ENCODE measurements at regions not wholly inside any gene's neighbourhood (a gene's known extent, or its start where the extent isn't known, plus 50 kb on each side); places are given as distances from the start of the nearest gene placed in this dataset.

GRCh38 chr2:41878716-41879234 is 169.0 kb upstream of the PKDCC start:
- H3K4me3 ChIP-seq (ENCODE audit: low read depth, low read length): no peak overlapping the region
- no peak for TF ChIP-seq CTCF (conservative IDR thresholded peaks at IDR 0.05; ENCODE audit: low read depth, low read length)
- DNase-seq (ENCODE audit: low read depth): no peak

- no peak for DNase-seq (ENCODE audit: low read depth)
- H3K4me3 ChIP-seq (ENCODE audit: low read depth, low read length): no peak overlapping the region
- TF ChIP-seq CTCF (conservative IDR thresholded peaks at IDR 0.05; ENCODE audit: low read depth, low read length): no peak
Measured at GRCh38 chr2:41879235-41879916, 168.4 kb upstream of the PKDCC start.

DNA sequence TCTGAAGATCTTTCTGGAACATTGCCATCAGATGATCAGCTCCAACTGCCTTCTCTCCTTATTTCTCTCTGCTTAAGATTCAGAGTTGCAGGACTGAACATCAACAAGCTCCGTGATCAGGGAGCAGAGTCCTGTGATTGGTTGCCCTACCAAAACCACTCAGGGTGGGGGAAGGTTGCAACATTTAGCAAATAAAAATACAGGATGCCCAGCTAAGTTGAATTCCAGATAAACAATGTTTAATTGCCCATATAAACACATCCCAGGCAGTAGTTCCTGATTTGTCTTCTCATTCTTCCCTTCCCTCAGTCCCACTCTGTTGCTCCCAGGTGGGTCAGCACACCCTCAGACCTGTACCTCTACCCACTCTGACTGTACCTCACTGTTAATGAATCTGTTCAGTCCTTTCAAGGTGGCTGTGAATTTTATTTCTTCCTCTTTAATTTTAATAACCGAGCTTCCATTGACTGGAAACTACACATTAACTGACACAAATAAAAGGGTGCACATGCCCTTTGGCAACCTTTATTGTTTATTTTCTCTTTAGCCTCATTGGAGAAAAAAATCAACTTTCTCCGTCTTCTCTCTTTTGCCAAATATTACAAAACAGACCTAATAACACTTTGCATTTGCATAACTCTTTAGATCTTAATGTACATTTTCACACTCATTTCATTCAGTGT is 167.1 kb upstream of the PKDCC start:
- TF ChIP-seq CTCF (conservative IDR thresholded peaks at IDR 0.05; ENCODE audit: low read depth, low read length): no peak

GRCh38 chr2:41881249-41881648 is 166.6 kb upstream of the PKDCC start:
- no peak for TF ChIP-seq CTCF (conservative IDR thresholded peaks at IDR 0.05; ENCODE audit: low read depth, low read length)
- H3K4me3 ChIP-seq (ENCODE audit: low read depth, low read length): no peak overlapping the region
- DNase-seq (ENCODE audit: low read depth): no peak

More for the DNA sequence above, 167.1 kb upstream of the PKDCC start:
- H3K4me3 ChIP-seq (ENCODE audit: low read depth, low read length): no peak overlapping the region
- no peak for DNase-seq (ENCODE audit: low read depth)

DNA sequence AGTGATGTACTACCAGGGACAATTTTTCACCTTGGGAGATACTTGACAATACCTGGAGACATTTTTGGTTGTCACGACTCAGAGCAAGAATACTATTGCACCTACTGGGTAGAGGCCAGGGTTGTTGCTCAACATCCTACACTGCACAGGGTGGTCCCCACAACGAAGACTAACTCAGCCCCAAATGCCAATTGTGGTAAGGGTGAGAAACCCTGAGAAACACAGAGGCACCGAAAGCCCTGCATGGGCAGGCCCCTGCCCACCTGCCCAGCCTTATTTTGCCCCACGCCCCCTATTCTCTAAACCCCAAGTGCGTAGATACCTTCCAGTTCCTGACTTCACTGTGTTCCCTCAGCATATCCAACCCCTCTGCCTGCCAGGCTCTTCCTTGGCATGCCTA is 163.1 kb upstream of the PKDCC start:
- no peak for TF ChIP-seq CTCF (conservative IDR thresholded peaks at IDR 0.05; ENCODE audit: low read depth, low read length)
- no peak for DNase-seq (ENCODE audit: low read depth)
- H3K4me3 ChIP-seq (ENCODE audit: low read depth, low read length): no peak overlapping the region

DNA sequence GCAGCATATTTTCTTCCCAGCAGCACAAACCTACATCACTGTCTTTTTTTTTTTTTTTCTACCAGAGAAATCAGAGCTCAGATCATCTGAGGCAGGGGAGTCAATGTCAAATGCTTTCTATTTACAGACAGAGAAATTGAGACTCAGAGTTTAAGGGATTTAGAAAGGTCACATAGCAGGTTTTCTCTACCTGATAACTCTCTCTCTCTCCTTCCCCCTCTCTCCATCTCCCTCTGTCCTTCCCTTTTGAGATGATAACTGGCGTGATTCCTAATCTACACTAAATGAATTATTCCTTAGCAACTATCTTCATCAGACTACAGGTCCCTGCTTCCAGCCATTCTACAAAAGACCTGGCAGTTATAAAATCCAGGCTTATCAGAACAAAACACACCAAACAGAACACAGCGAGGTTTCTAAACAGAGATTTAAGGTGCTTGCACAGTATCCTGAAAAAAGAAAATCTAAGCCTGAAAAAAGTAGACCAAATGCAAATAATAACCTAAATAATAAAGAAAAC is 161.6 kb upstream of the PKDCC start:
- H3K4me3 ChIP-seq (ENCODE audit: low read depth, low read length): no peak overlapping the region
- TF ChIP-seq CTCF (conservative IDR thresholded peaks at IDR 0.05; ENCODE audit: low read depth, low read length): no peak
- DNase-seq (ENCODE audit: low read depth): no peak

All from epithelial cell of proximal tubule (primary cell).